ENCODE measurements at regions not wholly inside any gene's neighbourhood (a gene's known extent, or its start where the extent isn't known, plus 50 kb on each side); places are given as distances from the start of the nearest gene placed in this dataset.
"Not testable (repeated sequence)": the region's sequence is repeated elsewhere in the genome, so short reads cannot be mapped to it uniquely, and the experiment has no call there.

GRCh38 chr5:40453689-40454088 lies 226.0 kb upstream of the PTGER4 start:
- no peaks in the 10 kb centered on the region for H3K27me3 ChIP-seq (ENCODE audit: low read depth, low read length)
- H3K27ac ChIP-seq (ENCODE audit: low read length) = no peak overlapping the region
- peaks cover 0 to 2% of the 10 kb centered on the region in 2 donors for H3K9me3 ChIP-seq (ENCODE audit: control insufficient read depth in 1 of 2, low read length in 2 of 2)
- H3K36me3 ChIP-seq (ENCODE audit: control insufficient read depth in 1 of 2, insufficient read depth in 2 of 2, low read length in 2 of 2) = no peaks in the 10 kb centered on the region
- H3K4me1 ChIP-seq (ENCODE audit: control insufficient read depth in 1 of 2, insufficient read depth in 2 of 2, low read length in 2 of 2) = no peaks in the 10 kb centered on the region
- no peak overlapping the region for H3K4me3 ChIP-seq (ENCODE audit: low read depth in 1 of 2, low read length in 2 of 2)

GRCh38 chr5:40452874-40453624 lies 226.7 kb upstream of the PTGER4 start:
- H3K9me3 ChIP-seq (ENCODE audit: control insufficient read depth in 1 of 2, low read length in 2 of 2) = peaks cover 0 to 2% of the 10 kb centered on the region in 2 donors
- H3K4me1 ChIP-seq (ENCODE audit: control insufficient read depth in 1 of 2, insufficient read depth in 2 of 2, low read length in 2 of 2) = no peaks in the 10 kb centered on the region
- H3K4me3 ChIP-seq (ENCODE audit: low read depth in 1 of 2, low read length in 2 of 2) = no peak overlapping the region
- H3K36me3 ChIP-seq (ENCODE audit: control insufficient read depth in 1 of 2, insufficient read depth in 2 of 2, low read length in 2 of 2) = no peaks in the 10 kb centered on the region
- no peaks in the 10 kb centered on the region for H3K27me3 ChIP-seq (ENCODE audit: low read depth, low read length)
- no peak overlapping the region for H3K27ac ChIP-seq (ENCODE audit: low read length)

- Histone ChIP-seq H3K36me3 (ENCODE audit: control insufficient read depth in 1 of 2, insufficient read depth in 2 of 2, low read length in 2 of 2) (no peaks in the 10 kb centered on the region), H3K9me3 (ENCODE audit: control insufficient read depth in 1 of 2, low read length in 2 of 2) (peaks cover 0 to 2% of the 10 kb centered on the region in 2 donors), H3K27ac (ENCODE audit: low read length) (no peak overlapping the region), H3K4me1 (ENCODE audit: control insufficient read depth in 1 of 2, insufficient read depth in 2 of 2, low read length in 2 of 2) (no peaks in the 10 kb centered on the region), H3K4me3 (ENCODE audit: low read depth in 1 of 2, low read length in 2 of 2) (no peak overlapping the region), H3K27me3 (ENCODE audit: low read depth, low read length) (no peaks in the 10 kb centered on the region)
These were observed 232.3 kb upstream of the PTGER4 start for GRCh38 chr5:40447438-40447837.

- peaks cover 0 to 2% of the 10 kb centered on the region in 2 donors for H3K9me3 ChIP-seq (ENCODE audit: control insufficient read depth in 1 of 2, low read length in 2 of 2)
- no peaks in the 10 kb centered on the region for H3K27me3 ChIP-seq (ENCODE audit: low read depth, low read length)
- H3K4me3 ChIP-seq (ENCODE audit: low read depth in 1 of 2, low read length in 2 of 2) = no peak overlapping the region
- H3K27ac ChIP-seq (ENCODE audit: low read length) = no peak overlapping the region
- H3K4me1 ChIP-seq (ENCODE audit: control insufficient read depth in 1 of 2, insufficient read depth in 2 of 2, low read length in 2 of 2) = no peaks in the 10 kb centered on the region
- H3K36me3 ChIP-seq (ENCODE audit: control insufficient read depth in 1 of 2, insufficient read depth in 2 of 2, low read length in 2 of 2) = no peaks in the 10 kb centered on the region
These were observed 232.8 kb upstream of the PTGER4 start for GRCh38 chr5:40446910-40447309.

- no peak overlapping the region for H3K4me3 ChIP-seq (ENCODE audit: low read depth in 1 of 2, low read length in 2 of 2)
- no peak overlapping the region for H3K27ac ChIP-seq (ENCODE audit: low read length)
- H3K36me3 ChIP-seq (ENCODE audit: control insufficient read depth in 1 of 2, insufficient read depth in 2 of 2, low read length in 2 of 2) = no peaks in the 10 kb centered on the region
- H3K4me1 ChIP-seq (ENCODE audit: control insufficient read depth in 1 of 2, insufficient read depth in 2 of 2, low read length in 2 of 2) = no peaks in the 10 kb centered on the region
- H3K9me3 ChIP-seq (ENCODE audit: control insufficient read depth in 1 of 2, low read length in 2 of 2) = no peaks in the 10 kb centered on the region
- no peaks in the 10 kb centered on the region for H3K27me3 ChIP-seq (ENCODE audit: low read depth, low read length)
These were observed 237.4 kb upstream of the PTGER4 start for GRCh38 chr5:40442346-40442745.

- Histone ChIP-seq H3K4me3 (ENCODE audit: low read depth in 1 of 2, low read length in 2 of 2) (no peak overlapping the region), H3K27ac (ENCODE audit: low read length) (no peak overlapping the region), H3K36me3 (ENCODE audit: control insufficient read depth in 1 of 2, insufficient read depth in 2 of 2, low read length in 2 of 2) (no peaks in the 10 kb centered on the region), H3K4me1 (ENCODE audit: control insufficient read depth in 1 of 2, insufficient read depth in 2 of 2, low read length in 2 of 2) (no peaks in the 10 kb centered on the region), H3K27me3 (ENCODE audit: low read depth, low read length) (no peaks in the 10 kb centered on the region), H3K9me3 (ENCODE audit: control insufficient read depth in 1 of 2, low read length in 2 of 2) (no peaks in the 10 kb centered on the region)
These were observed 238.0 kb upstream of the PTGER4 start for GRCh38 chr5:40441733-40442132.

GRCh38 chr5:40440746-40441145 lies 239.0 kb upstream of the PTGER4 start:
- H3K36me3 ChIP-seq (ENCODE audit: control insufficient read depth in 1 of 2, insufficient read depth in 2 of 2, low read length in 2 of 2) = no peaks in the 10 kb centered on the region
- H3K4me3 ChIP-seq (ENCODE audit: low read depth in 1 of 2, low read length in 2 of 2) = no peak overlapping the region
- H3K9me3 ChIP-seq (ENCODE audit: control insufficient read depth in 1 of 2, low read length in 2 of 2) = no peaks in the 10 kb centered on the region
- no peaks in the 10 kb centered on the region for H3K27me3 ChIP-seq (ENCODE audit: low read depth, low read length)
- no peaks in the 10 kb centered on the region for H3K4me1 ChIP-seq (ENCODE audit: control insufficient read depth in 1 of 2, insufficient read depth in 2 of 2, low read length in 2 of 2)
- H3K27ac ChIP-seq (ENCODE audit: low read length) = no peak overlapping the region

- H3K4me1 ChIP-seq (ENCODE audit: control insufficient read depth in 1 of 2, insufficient read depth in 2 of 2, low read length in 2 of 2); H3K36me3 ChIP-seq (ENCODE audit: control insufficient read depth in 1 of 2, insufficient read depth in 2 of 2, low read length in 2 of 2); H3K4me3 ChIP-seq (ENCODE audit: low read depth in 1 of 2, low read length in 2 of 2); H3K27me3 ChIP-seq (ENCODE audit: low read depth, low read length); H3K27ac ChIP-seq (ENCODE audit: low read length); H3K9me3 ChIP-seq (ENCODE audit: control insufficient read depth in 1 of 2, low read length in 2 of 2): not testable (repeated sequence)
These were observed 240.6 kb upstream of the PTGER4 start for GRCh38 chr5:40439103-40439502.

GRCh38 chr5:40438646-40439045 lies 241.1 kb upstream of the PTGER4 start:
- not testable (repeated sequence) for H3K27ac ChIP-seq (ENCODE audit: low read length); H3K9me3 ChIP-seq (ENCODE audit: control insufficient read depth in 1 of 2, low read length in 2 of 2); H3K4me3 ChIP-seq (ENCODE audit: low read depth in 1 of 2, low read length in 2 of 2); H3K27me3 ChIP-seq (ENCODE audit: low read depth, low read length); H3K4me1 ChIP-seq (ENCODE audit: control insufficient read depth in 1 of 2, insufficient read depth in 2 of 2, low read length in 2 of 2); H3K36me3 ChIP-seq (ENCODE audit: control insufficient read depth in 1 of 2, insufficient read depth in 2 of 2, low read length in 2 of 2)

GRCh38 chr5:40437452-40437861 lies 242.3 kb upstream of the PTGER4 start:
- H3K27ac ChIP-seq (ENCODE audit: low read length) = no peak overlapping the region
- no peaks in the 10 kb centered on the region for H3K27me3 ChIP-seq (ENCODE audit: low read depth, low read length)
- H3K4me3 ChIP-seq (ENCODE audit: low read depth in 1 of 2, low read length in 2 of 2) = no peak overlapping the region
- H3K36me3 ChIP-seq (ENCODE audit: control insufficient read depth in 1 of 2, insufficient read depth in 2 of 2, low read length in 2 of 2) = no peaks in the 10 kb centered on the region
- H3K4me1 ChIP-seq (ENCODE audit: control insufficient read depth in 1 of 2, insufficient read depth in 2 of 2, low read length in 2 of 2) = no peaks in the 10 kb centered on the region
- no peaks in the 10 kb centered on the region for H3K9me3 ChIP-seq (ENCODE audit: control insufficient read depth in 1 of 2, low read length in 2 of 2)

GRCh38 chr5:40436535-40437237 lies 243.0 kb upstream of the PTGER4 start:
- Histone ChIP-seq H3K4me3 (ENCODE audit: low read depth in 1 of 2, low read length in 2 of 2) (no peak overlapping the region), H3K27me3 (ENCODE audit: low read depth, low read length) (no peaks in the 10 kb centered on the region), H3K36me3 (ENCODE audit: control insufficient read depth in 1 of 2, insufficient read depth in 2 of 2, low read length in 2 of 2) (no peaks in the 10 kb centered on the region), H3K9me3 (ENCODE audit: control insufficient read depth in 1 of 2, low read length in 2 of 2) (no peaks in the 10 kb centered on the region), H3K27ac (ENCODE audit: low read length) (no peak overlapping the region), H3K4me1 (ENCODE audit: control insufficient read depth in 1 of 2, insufficient read depth in 2 of 2, low read length in 2 of 2) (no peaks in the 10 kb centered on the region)

- not testable (repeated sequence) for H3K27ac ChIP-seq (ENCODE audit: low read length); H3K36me3 ChIP-seq (ENCODE audit: control insufficient read depth in 1 of 2, insufficient read depth in 2 of 2, low read length in 2 of 2); H3K27me3 ChIP-seq (ENCODE audit: low read depth, low read length); H3K9me3 ChIP-seq (ENCODE audit: control insufficient read depth in 1 of 2, low read length in 2 of 2); H3K4me3 ChIP-seq (ENCODE audit: low read depth in 1 of 2, low read length in 2 of 2); H3K4me1 ChIP-seq (ENCODE audit: control insufficient read depth in 1 of 2, insufficient read depth in 2 of 2, low read length in 2 of 2)
These were observed 244.0 kb upstream of the PTGER4 start for GRCh38 chr5:40435706-40436105.

Data from muscle layer of duodenum (tissue), 2 donors.